ENCODE measurements at regions not wholly inside any gene's neighbourhood (a gene's known extent, or its start where the extent isn't known, plus 50 kb on each side); places are given as distances from the start of the nearest gene placed in this dataset.

DNA sequence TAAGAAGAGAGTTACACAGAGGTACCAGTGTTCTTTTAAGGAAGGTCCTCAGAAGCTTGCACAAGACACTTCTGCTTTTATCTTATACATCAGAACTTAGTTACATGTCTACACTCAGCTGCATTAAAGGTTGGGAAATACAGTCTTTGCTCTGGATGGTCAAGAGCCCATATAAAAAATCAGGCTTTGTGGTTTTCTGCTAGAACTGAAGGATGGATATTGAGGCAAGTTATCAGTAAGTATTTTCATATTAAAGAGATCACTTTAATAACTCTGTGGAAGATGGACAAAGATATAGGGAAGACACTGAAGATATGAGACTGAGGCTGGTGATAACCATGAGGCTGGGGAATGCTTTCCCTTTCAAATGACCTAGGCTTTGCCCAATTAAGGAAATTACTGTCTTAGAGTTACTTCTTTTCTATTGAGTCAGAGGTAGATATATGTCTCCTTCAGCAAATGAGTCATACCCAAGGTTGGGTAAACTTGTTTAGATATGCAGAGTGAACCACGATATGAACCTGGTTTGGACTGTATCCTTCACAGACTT lies 87.0 kb upstream of the TNC start:
- no peak overlapping the region for H3K27ac ChIP-seq (ENCODE audit: low read length)
- no peak overlapping the region for H3K4me2 ChIP-seq (ENCODE audit: insufficient read depth, low read length)
- TF ChIP-seq, protein P1, sequence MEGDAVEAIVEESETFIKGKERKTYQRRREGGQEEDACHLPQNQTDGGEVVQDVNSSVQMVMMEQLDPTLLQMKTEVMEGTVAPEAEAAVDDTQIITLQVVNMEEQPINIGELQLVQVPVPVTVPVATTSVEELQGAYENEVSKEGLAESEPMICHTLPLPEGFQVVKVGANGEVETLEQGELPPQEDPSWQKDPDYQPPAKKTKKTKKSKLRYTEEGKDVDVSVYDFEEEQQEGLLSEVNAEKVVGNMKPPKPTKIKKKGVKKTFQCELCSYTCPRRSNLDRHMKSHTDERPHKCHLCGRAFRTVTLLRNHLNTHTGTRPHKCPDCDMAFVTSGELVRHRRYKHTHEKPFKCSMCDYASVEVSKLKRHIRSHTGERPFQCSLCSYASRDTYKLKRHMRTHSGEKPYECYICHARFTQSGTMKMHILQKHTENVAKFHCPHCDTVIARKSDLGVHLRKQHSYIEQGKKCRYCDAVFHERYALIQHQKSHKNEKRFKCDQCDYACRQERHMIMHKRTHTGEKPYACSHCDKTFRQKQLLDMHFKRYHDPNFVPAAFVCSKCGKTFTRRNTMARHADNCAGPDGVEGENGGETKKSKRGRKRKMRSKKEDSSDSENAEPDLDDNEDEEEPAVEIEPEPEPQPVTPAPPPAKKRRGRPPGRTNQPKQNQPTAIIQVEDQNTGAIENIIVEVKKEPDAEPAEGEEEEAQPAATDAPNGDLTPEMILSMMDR (IDR thresholded peaks at IDR 0.05; ENCODE audit: borderline replicate concordance, extremely low read depth, low read length, poor library complexity, severe bottlenecking): no peak
- no peak for TF ChIP-seq EZH2 (IDR thresholded peaks at IDR 0.05; ENCODE audit: borderline replicate concordance, low read depth, low read length, severe bottlenecking)
- ATAC-seq (ENCODE audit: insufficient read depth, low read depth) (no peak), DNase-seq (no peak)
- peaks cover 13% of the 10 kb centered on the region for H3K27me3 ChIP-seq (ENCODE audit: insufficient read depth, low read length, poor library complexity)
- H3K79me2 ChIP-seq (ENCODE audit: insufficient read depth, low read length): no peaks in the 10 kb centered on the region
- H3K9ac ChIP-seq (ENCODE audit: low read depth, low read length): no peak overlapping the region
- H4K20me1 ChIP-seq (ENCODE audit: insufficient read depth, low read length): no peaks in the 10 kb centered on the region
- no peaks in the 10 kb centered on the region for H3K4me1 ChIP-seq (ENCODE audit: insufficient read depth, low read length)
- H3K9me3 ChIP-seq (ENCODE audit: insufficient read depth, low read length, severe bottlenecking): no peaks in the 10 kb centered on the region
- no peak overlapping the region for H3K4me3 ChIP-seq (ENCODE audit: low read depth in 1 of 2, low read length in 2 of 2)
- no peak overlapping the region for H2AFZ ChIP-seq (ENCODE audit: low read depth, low read length)
- no peaks in the 10 kb centered on the region for H3K36me3 ChIP-seq (ENCODE audit: insufficient read depth, low read length)

DNA sequence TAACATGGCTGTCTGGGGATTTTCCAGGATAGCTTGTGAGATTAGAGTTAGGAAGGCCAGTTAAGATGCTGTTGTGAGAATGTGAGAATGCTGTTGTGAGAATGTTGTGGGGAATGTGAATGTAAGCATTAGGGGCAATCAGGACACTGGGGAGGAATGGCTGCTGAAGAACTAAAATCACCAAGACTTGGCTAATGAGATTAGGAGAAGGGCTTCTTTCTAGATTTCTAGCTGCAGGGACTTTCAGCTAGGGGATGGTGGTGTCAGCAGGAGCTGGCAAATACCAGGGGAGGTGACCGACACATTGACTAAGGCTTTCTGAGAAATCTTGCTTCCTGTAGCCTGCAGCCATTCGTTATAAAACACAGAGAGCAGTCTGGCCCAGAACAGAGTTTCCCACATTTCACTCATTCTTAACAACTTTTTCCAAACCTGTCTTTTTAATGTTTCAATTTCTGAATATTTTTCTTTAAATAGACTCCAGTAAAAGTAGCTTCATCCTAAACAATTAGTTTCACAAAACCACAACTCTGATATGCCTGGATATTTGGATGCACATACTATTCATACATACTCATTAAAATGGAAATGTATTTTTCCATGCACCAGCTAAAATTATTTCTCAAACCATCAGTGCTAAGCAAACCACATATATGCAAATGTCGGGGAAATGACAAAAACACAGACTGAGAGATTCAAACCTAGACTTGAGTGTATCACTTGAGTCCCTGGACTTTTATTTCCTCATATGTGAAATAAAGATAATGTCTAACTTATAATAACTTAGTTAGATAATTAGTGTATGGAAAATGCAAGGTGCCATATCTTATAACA lies 89.3 kb upstream of the TNC start:
- Histone ChIP-seq H3K27me3 (ENCODE audit: insufficient read depth, low read length, poor library complexity) (peaks cover 13% of the 10 kb centered on the region), H3K9ac (ENCODE audit: low read depth, low read length) (no peak overlapping the region), H3K9me3 (ENCODE audit: insufficient read depth, low read length, severe bottlenecking) (no peaks in the 10 kb centered on the region), H4K20me1 (ENCODE audit: insufficient read depth, low read length) (no peaks in the 10 kb centered on the region), H3K36me3 (ENCODE audit: insufficient read depth, low read length) (no peaks in the 10 kb centered on the region), H3K4me2 (ENCODE audit: insufficient read depth, low read length) (no peak overlapping the region), H3K79me2 (ENCODE audit: insufficient read depth, low read length) (no peaks in the 10 kb centered on the region), H2AFZ (ENCODE audit: low read depth, low read length) (no peak overlapping the region), H3K27ac (ENCODE audit: low read length) (no peak overlapping the region), H3K4me3 (ENCODE audit: low read depth in 1 of 2, low read length in 2 of 2) (no peak overlapping the region), H3K4me1 (ENCODE audit: insufficient read depth, low read length) (no peaks in the 10 kb centered on the region)
- DNase-seq: no peak
- ATAC-seq (ENCODE audit: insufficient read depth, low read depth): no peak
- TF ChIP-seq, protein P1 (IDR thresholded peaks at IDR 0.05; ENCODE audit: borderline replicate concordance, extremely low read depth, low read length, poor library complexity, severe bottlenecking): no peak
- TF ChIP-seq EZH2 (IDR thresholded peaks at IDR 0.05; ENCODE audit: borderline replicate concordance, low read depth, low read length, severe bottlenecking): no peak

DNA sequence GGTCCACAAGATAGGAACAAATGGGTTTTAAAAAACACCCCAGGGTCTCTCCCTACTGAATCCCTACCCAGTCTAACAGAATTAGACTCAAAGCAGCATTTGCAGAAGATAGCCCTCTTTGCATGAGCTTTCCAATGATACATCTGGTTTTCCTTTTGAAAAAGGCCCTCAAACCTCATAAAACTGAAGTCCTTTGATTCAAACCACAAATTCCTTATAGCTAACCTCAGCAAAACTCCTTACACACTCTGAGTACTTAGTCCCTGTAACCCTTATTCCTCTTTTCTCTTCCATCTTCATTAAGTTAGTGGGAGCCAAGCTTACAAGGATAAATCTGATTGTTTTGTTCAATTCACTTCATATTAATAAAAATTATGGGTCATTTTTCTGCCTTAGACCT lies 90.5 kb upstream of the TNC start:
- ATAC-seq (ENCODE audit: insufficient read depth, low read depth): no peak
- Histone ChIP-seq H3K4me1 (ENCODE audit: insufficient read depth, low read length) (no peaks in the 10 kb centered on the region), H3K36me3 (ENCODE audit: insufficient read depth, low read length) (no peaks in the 10 kb centered on the region), H4K20me1 (ENCODE audit: insufficient read depth, low read length) (no peaks in the 10 kb centered on the region), H3K27me3 (ENCODE audit: insufficient read depth, low read length, poor library complexity) (peaks cover 19% of the 10 kb centered on the region), H3K4me3 (ENCODE audit: low read depth in 1 of 2, low read length in 2 of 2) (no peak overlapping the region), H2AFZ (ENCODE audit: low read depth, low read length) (no peak overlapping the region), H3K4me2 (ENCODE audit: insufficient read depth, low read length) (no peak overlapping the region), H3K79me2 (ENCODE audit: insufficient read depth, low read length) (no peaks in the 10 kb centered on the region), H3K9ac (ENCODE audit: low read depth, low read length) (no peak overlapping the region), H3K27ac (ENCODE audit: low read length) (no peak overlapping the region), H3K9me3 (ENCODE audit: insufficient read depth, low read length, severe bottlenecking) (no peaks in the 10 kb centered on the region)
- DNase-seq: no peak
- no peak for TF ChIP-seq EZH2 (IDR thresholded peaks at IDR 0.05; ENCODE audit: borderline replicate concordance, low read depth, low read length, severe bottlenecking)
- TF ChIP-seq, protein P1 (IDR thresholded peaks at IDR 0.05; ENCODE audit: borderline replicate concordance, extremely low read depth, low read length, poor library complexity, severe bottlenecking): no peak

Measured in DND-41 (cell line).